ENCODE measurements at regions not wholly inside any gene's neighbourhood (a gene's known extent, or its start where the extent isn't known, plus 50 kb on each side); places are given as distances from the start of the nearest gene placed in this dataset.

DNA sequence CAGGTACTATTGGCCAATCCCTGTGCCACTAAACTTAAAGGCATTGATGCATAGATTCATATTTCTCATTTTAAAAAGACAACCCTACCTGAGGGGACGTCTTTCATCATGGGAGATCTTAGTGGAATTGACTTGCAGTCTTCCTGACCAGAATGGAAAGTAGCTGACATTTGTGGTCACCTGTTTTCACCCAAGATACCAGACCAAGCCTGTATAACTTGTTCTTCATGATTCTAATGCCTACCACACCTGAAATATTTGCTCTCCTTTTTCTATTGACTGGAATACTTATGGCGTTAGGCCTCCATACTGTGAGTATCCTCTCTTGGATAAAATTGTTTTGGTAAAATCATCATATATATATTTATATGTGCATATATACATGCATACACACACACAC is 54.7 kb upstream of the XCR1 start:
- CTCF ChIA-PET = no interaction called here
- Histone ChIP-seq H3K4me1 (ENCODE audit: insufficient read depth, low read length, poor library complexity, severe bottlenecking) (no peaks in the 10 kb centered on the region), H3K9me3 (ENCODE audit: low read depth, low read length, poor library complexity, severe bottlenecking) (no peaks in the 10 kb centered on the region), H3K4me3 (ENCODE audit: low read depth, low read length, poor library complexity, severe bottlenecking) (no peak overlapping the region), H3K36me3 (ENCODE audit: insufficient read depth, low read length, poor library complexity, severe bottlenecking) (no peaks in the 10 kb centered on the region), H3K27ac (ENCODE audit: low read depth, low read length, poor library complexity, severe bottlenecking) (no peak overlapping the region), H3K27me3 (replicated peaks; ENCODE audit: insufficient read depth, low read depth, low read length, poor library complexity) (no peaks in the 10 kb centered on the region)
- intact Hi-C loops (cut with micrococcal nuclease; ENCODE audit: unreplicated experiment) = no loop called here
- no TSS peak for BruUV-seq (replicated peaks)
- POLR2A ChIA-PET (ENCODE audit: low non-redundant PET) = no interaction called here
- no peak for DNase-seq (ENCODE audit: low spot score)
- TF ChIP-seq CTCF (conservative IDR thresholded peaks at IDR 0.05; ENCODE audit: low read depth, low read length) (no peak), EZH2 (IDR thresholded peaks at IDR 0.05; ENCODE audit: borderline replicate concordance, low read depth, low read length, poor library complexity, severe bottlenecking) (no peak)

DNA sequence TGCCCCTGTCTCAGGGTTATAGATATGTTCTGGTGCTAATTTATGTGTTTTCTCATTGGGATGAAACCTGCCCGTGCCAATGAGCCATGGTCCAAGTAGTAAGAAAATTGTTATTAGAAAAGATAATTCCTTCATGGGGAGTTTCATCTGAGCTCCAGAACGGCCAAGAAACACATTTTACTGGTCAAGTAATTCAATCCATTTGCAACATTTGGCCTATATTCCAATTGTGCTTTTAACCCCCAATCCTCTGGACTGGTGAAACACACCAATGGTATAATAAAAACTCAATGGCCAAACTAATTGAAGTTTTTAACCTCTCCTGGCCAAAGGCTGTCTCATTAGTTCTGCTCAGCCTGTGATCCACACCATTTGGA is 53.7 kb upstream of the XCR1 start:
- Histone ChIP-seq H3K36me3 (ENCODE audit: insufficient read depth, low read length, poor library complexity, severe bottlenecking) (no peaks in the 10 kb centered on the region), H3K27me3 (replicated peaks; ENCODE audit: insufficient read depth, low read depth, low read length, poor library complexity) (no peaks in the 10 kb centered on the region), H3K4me3 (ENCODE audit: low read depth, low read length, poor library complexity, severe bottlenecking) (no peak overlapping the region), H3K4me1 (ENCODE audit: insufficient read depth, low read length, poor library complexity, severe bottlenecking) (no peaks in the 10 kb centered on the region), H3K27ac (ENCODE audit: low read depth, low read length, poor library complexity, severe bottlenecking) (no peak overlapping the region), H3K9me3 (ENCODE audit: low read depth, low read length, poor library complexity, severe bottlenecking) (no peaks in the 10 kb centered on the region)
- CTCF ChIA-PET = no interaction called here
- intact Hi-C loops (cut with micrococcal nuclease; ENCODE audit: unreplicated experiment) = no loop called here
- BruUV-seq (replicated peaks) = no TSS peak
- TF ChIP-seq CTCF (conservative IDR thresholded peaks at IDR 0.05; ENCODE audit: low read depth, low read length) (no peak), EZH2 (IDR thresholded peaks at IDR 0.05; ENCODE audit: borderline replicate concordance, low read depth, low read length, poor library complexity, severe bottlenecking) (no peak)
- DNase-seq (ENCODE audit: low spot score) = no peak
- POLR2A ChIA-PET (ENCODE audit: low non-redundant PET) = no interaction called here

DNA sequence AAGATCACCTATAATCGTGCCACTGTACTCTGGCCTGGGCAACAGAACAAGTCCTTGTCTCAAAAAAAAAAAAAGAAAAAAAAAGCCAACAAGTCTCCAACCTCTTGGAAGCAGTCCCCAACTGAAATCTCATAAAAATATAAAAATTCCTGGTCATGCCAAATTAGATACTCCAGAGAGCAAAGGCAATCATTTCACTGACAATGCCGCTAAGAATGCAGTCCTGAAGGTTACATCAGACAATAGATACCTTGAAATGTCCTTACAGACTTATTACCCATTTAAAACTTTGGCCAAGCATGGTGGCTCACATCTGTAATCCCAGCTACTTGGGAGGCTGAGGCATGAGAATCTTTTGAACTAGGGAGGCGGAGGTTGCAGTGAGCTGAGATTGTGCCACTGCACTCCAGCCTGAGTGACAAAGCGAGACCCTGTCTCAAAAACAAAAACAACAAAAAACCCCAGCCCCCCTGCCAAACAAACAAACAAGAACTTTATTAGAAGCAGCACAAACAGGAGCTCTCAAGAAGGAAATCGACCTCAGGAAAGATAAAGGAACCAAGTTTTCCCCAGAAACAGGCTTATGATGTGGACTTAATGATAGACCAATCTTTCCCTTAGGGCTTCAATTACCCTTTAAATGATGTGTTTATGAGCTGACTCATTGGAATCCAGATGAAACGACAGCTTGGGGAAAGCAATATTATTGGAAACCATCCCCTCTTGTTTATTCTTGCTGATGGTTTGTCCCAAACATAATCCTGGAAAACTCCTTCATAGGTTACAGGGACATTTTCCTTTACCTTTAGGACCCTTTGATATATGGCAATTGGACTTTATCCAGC is 53.1 kb upstream of the XCR1 start:
- ChIA-PET POLR2A (ENCODE audit: low non-redundant PET) (no interaction called here), CTCF (no interaction called here)
- Histone ChIP-seq H3K27ac (ENCODE audit: low read depth, low read length, poor library complexity, severe bottlenecking) (no peak overlapping the region), H3K4me1 (ENCODE audit: insufficient read depth, low read length, poor library complexity, severe bottlenecking) (no peaks in the 10 kb centered on the region), H3K4me3 (ENCODE audit: low read depth, low read length, poor library complexity, severe bottlenecking) (no peak overlapping the region), H3K9me3 (ENCODE audit: low read depth, low read length, poor library complexity, severe bottlenecking) (no peaks in the 10 kb centered on the region), H3K36me3 (ENCODE audit: insufficient read depth, low read length, poor library complexity, severe bottlenecking) (no peaks in the 10 kb centered on the region), H3K27me3 (replicated peaks; ENCODE audit: insufficient read depth, low read depth, low read length, poor library complexity) (no peaks in the 10 kb centered on the region)
- TF ChIP-seq CTCF (conservative IDR thresholded peaks at IDR 0.05; ENCODE audit: low read depth, low read length) (no peak), EZH2 (IDR thresholded peaks at IDR 0.05; ENCODE audit: borderline replicate concordance, low read depth, low read length, poor library complexity, severe bottlenecking) (no peak)
- BruUV-seq (replicated peaks) = no TSS peak
- intact Hi-C loops (cut with micrococcal nuclease; ENCODE audit: unreplicated experiment) = no loop called here
- no peak for DNase-seq (ENCODE audit: low spot score)
